Endothelial cell of umbilical vein (primary cell): ENCODE measurements at regions not wholly inside any gene's neighbourhood (a gene's known extent, or its start where the extent isn't known, plus 50 kb on each side); places are given as distances from the start of the nearest gene placed in this dataset.

Experiments
- EZH2 ChIP-seq: IDR thresholded peaks from 2 replicates; pipeline ENCODE4 v1.6.1; 2012; ENCODE audit warnings: borderline replicate concordance, low read depth, mild to moderate bottlenecking, moderate library complexity, low read length, inconsistent platforms; ENCODE audit not compliant: severe bottlenecking
- GATA2 ChIP-seq: IDR thresholded peaks from 2 replicates; pipeline ENCODE4 v1.7.0; 2011; ENCODE audit warnings: low read depth, mild to moderate bottlenecking, moderate library complexity, mixed read lengths, low read length; ENCODE audit not compliant: insufficient read length, insufficient read depth
- JUN ChIP-seq: IDR thresholded peaks from 2 replicates; pipeline ENCODE4 v1.6.1; 2011; ENCODE audit warnings: borderline replicate concordance, low read depth; ENCODE audit not compliant: insufficient read length, insufficient read depth
- MYC ChIP-seq: IDR thresholded peaks from one replicate; pipeline ENCODE4 v1.6.1; 2011; ENCODE audit warnings: mild to moderate bottlenecking, low read depth, low read length
- POLR2A ChIP-seq: IDR thresholded peaks from 2 replicates; pipeline ENCODE4 v1.6.1; 2012; ENCODE audit warnings: low read depth, mild to moderate bottlenecking, control low read depth, low read length
- POLR2AphosphoS5 ChIP-seq: IDR thresholded peaks from 2 replicates; pipeline ENCODE4 v1.6.1; 2012; ENCODE audit warnings: low read depth, mild to moderate bottlenecking, control low read depth, low read length, moderate library complexity; ENCODE audit not compliant: insufficient read depth
- TF ChIP-seq, protein P1 (sequence below), 2 donors: IDR thresholded peaks; 1 replicate in 1 of 2; 2 replicates in 1 of 2; pipeline ENCODE4 v1.5.1; 2011; ENCODE audit warnings: low read length in 2 of 2, mild to moderate bottlenecking in 2 of 2, moderate library complexity in 2 of 2, control low read depth in 1 of 2, inconsistent platforms in 1 of 2, low read depth in 1 of 2; ENCODE audit not compliant: insufficient read depth in 1 of 2; ENCODE audit errors: extremely low read depth in 1 of 2
- TF ChIP-seq, protein P2 (sequence below): IDR thresholded peaks from 2 replicates; pipeline ENCODE4 v1.6.1; 2011; ENCODE audit not compliant: insufficient read depth, insufficient read length

DNA sequence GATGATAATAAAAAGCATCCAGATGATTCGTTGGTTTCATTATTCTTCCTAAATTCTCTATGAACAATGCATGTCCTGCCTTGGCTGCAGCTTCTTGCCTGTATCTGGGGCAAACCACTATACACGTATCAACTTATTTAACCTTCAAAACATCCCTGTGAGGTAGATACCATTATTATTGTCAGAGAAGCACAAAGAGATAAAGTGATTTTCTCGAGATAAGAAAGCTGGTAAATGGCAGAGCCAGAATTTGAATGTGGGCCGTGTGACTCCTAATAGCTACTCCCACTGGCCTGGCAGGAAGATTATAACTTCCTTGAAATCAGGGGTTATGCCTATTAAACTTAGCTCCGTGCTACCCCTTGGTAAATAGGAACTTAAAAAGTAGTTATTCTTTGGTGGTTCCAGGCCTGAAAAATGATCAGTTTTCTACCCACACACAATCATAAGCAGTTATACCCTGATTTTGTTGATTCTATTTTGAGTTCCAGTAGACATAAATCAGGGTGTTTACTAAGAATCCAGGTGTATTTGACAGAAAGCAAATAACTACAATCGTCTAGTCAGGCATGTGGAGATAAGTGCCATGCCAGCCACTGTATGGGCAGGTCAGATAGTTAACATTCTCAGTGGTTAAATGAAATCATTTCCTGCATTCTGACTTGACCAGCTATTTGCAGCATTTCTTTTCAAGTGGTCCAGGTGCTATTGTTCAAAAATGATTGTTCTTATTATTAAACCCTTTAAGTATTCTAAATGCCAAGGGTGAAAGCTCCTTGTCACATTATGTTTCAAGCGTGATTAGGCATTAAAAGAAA lies 99.2 kb upstream of the LRRN1 start:
- TF ChIP-seq, protein P1, sequence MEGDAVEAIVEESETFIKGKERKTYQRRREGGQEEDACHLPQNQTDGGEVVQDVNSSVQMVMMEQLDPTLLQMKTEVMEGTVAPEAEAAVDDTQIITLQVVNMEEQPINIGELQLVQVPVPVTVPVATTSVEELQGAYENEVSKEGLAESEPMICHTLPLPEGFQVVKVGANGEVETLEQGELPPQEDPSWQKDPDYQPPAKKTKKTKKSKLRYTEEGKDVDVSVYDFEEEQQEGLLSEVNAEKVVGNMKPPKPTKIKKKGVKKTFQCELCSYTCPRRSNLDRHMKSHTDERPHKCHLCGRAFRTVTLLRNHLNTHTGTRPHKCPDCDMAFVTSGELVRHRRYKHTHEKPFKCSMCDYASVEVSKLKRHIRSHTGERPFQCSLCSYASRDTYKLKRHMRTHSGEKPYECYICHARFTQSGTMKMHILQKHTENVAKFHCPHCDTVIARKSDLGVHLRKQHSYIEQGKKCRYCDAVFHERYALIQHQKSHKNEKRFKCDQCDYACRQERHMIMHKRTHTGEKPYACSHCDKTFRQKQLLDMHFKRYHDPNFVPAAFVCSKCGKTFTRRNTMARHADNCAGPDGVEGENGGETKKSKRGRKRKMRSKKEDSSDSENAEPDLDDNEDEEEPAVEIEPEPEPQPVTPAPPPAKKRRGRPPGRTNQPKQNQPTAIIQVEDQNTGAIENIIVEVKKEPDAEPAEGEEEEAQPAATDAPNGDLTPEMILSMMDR (IDR thresholded peaks at IDR 0.05; ENCODE audit: extremely low read depth in 1 of 2, insufficient read depth in 1 of 2, low read depth in 1 of 2, low read length in 2 of 2), result no peak
- TF ChIP-seq POLR2AphosphoS5 (no peak), EZH2 (no peak), POLR2A (no peak), MYC (no peak), GATA2 (no peak), JUN (no peak)
- TF ChIP-seq, protein P2, sequence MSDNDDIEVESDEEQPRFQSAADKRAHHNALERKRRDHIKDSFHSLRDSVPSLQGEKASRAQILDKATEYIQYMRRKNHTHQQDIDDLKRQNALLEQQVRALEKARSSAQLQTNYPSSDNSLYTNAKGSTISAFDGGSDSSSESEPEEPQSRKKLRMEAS, result no peak
